HEK293 (cell line): ENCODE measurements at regions not wholly inside any gene's neighbourhood (a gene's known extent, or its start where the extent isn't known, plus 50 kb on each side); places are given as distances from the start of the nearest gene placed in this dataset.

Source experiments
- CTCF ChIA-PET: fragments of 350-600 bp; formaldehyde crosslinking; extraction: SDS; loops from one replicate; lab custom pipeline; 2021; ENCODE audit warnings: antibody characterized with exemption; lab: Yijun Ruan, JAX
- POLR2A ChIA-PET: fragments of 300-600 bp; formaldehyde crosslinking; extraction: SDS; loops from one replicate; lab custom pipeline; 2020; ENCODE audit warnings: antibody characterized with exemption, inconsistent platforms; lab: Yijun Ruan, JAX
- H3K27ac ChIP-seq: fragments of 200-500 bp; sonication (Bioruptor generic); 2 replicates; pipeline ENCODE4 v1.5.1; 2014; ENCODE audit warnings: low read depth, low read length, control low read depth, inconsistent platforms; ENCODE audit errors: extremely low read depth
- H3K36me3 ChIP-seq, 2 experiments: fragments of 200-500 bp in 1 of 2; sonication (Bioruptor generic) in 1 of 2; 1 replicate in 1 of 2; 2 replicates in 1 of 2; pipeline ENCODE4 v1.5.1; 2014 to 2017; ENCODE audit warnings: inconsistent platforms in 2 of 2, low read length in 2 of 2; ENCODE audit not compliant: control insufficient read depth in 2 of 2, insufficient read depth in 1 of 2
- H3K4me1 ChIP-seq: fragments of 200-500 bp; sonication (Bioruptor generic); 2 replicates; pipeline ENCODE4 v1.5.1; 2014; ENCODE audit warnings: mild to moderate bottlenecking, low read length, inconsistent platforms; ENCODE audit not compliant: control insufficient read depth, insufficient read depth
- H3K4me3 ChIP-seq: 2 replicates; pipeline ENCODE4 v1.5.1; 2011; ENCODE audit warnings: low read depth, mild to moderate bottlenecking, control low read depth, low read length, moderate library complexity
- H3K9me3 ChIP-seq: fragments of 200-500 bp; sonication (Bioruptor generic); 2 replicates; pipeline ENCODE4 v1.5.1; 2014; ENCODE audit warnings: low read depth, low read length, inconsistent platforms; ENCODE audit not compliant: control insufficient read depth, insufficient read depth
- GLI4 ChIP-seq: fragments of 450-650 bp; formaldehyde crosslinking; IDR thresholded peaks from 2 replicates; pipeline ENCODE4 v1.5.1; 2016; ENCODE audit warnings: missing biosample characterization, missing genetic modification characterization
- GLIS2 ChIP-seq: fragments of 450-650 bp; formaldehyde crosslinking; IDR thresholded peaks from 2 replicates; pipeline ENCODE4 v1.5.1; 2016; ENCODE audit warnings: missing biosample characterization, missing genetic modification characterization
- MEIS1 ChIP-seq: sonication (generic); formaldehyde crosslinking; IDR thresholded peaks from 2 replicates; pipeline ENCODE4 v1.8.1; 2022; ENCODE audit warnings: missing genetic modification reagents, mild to moderate bottlenecking, borderline replicate concordance
- OSR2 ChIP-seq: fragments of 450-650 bp; formaldehyde crosslinking; IDR thresholded peaks from 2 replicates; pipeline ENCODE4 v1.5.1; 2016; ENCODE audit warnings: missing biosample characterization, missing genetic modification characterization
- SP7 ChIP-seq: fragments of 450-650 bp; formaldehyde crosslinking; IDR thresholded peaks from 2 replicates; pipeline ENCODE4 v1.5.1; 2016; ENCODE audit warnings: missing biosample characterization, missing genetic modification characterization
- TCF7L2 ChIP-seq: IDR thresholded peaks from 2 replicates; pipeline ENCODE4 v1.6.1; 2011; ENCODE audit warnings: low read depth, mild to moderate bottlenecking, inconsistent platforms, low read length, moderate library complexity, borderline replicate concordance
- WT1 ChIP-seq: fragments of 450-650 bp; formaldehyde crosslinking; IDR thresholded peaks from 2 replicates; pipeline ENCODE4 v1.5.1; 2016; ENCODE audit warnings: missing biosample characterization, missing genetic modification characterization
- ZFP41 ChIP-seq: fragments of 450-650 bp; formaldehyde crosslinking; IDR thresholded peaks from 2 replicates; pipeline ENCODE4 v1.5.1; 2016; ENCODE audit warnings: missing biosample characterization, missing genetic modification characterization, borderline replicate concordance
- ZNF221 ChIP-seq: fragments of 450-650 bp; formaldehyde crosslinking; IDR thresholded peaks from 2 replicates; pipeline ENCODE4 v1.5.1; 2017; ENCODE audit warnings: missing biosample characterization, missing genetic modification characterization, borderline replicate concordance
- ZNF23 ChIP-seq: fragments of 450-650 bp; formaldehyde crosslinking; IDR thresholded peaks from 2 replicates; pipeline ENCODE4 v1.5.1; 2016; ENCODE audit warnings: missing biosample characterization, missing genetic modification characterization, borderline replicate concordance
- ZNF26 ChIP-seq: fragments of 450-650 bp; formaldehyde crosslinking; IDR thresholded peaks from 2 replicates; pipeline ENCODE4 v1.5.1; 2016; ENCODE audit warnings: missing biosample characterization, missing genetic modification characterization
- ZNF280C ChIP-seq: fragments of 450-650 bp; formaldehyde crosslinking; IDR thresholded peaks from 2 replicates; pipeline ENCODE4 v1.5.1; 2016; ENCODE audit warnings: missing biosample characterization, missing genetic modification characterization
- ZNF521 ChIP-seq: fragments of 450-650 bp; formaldehyde crosslinking; IDR thresholded peaks from 2 replicates; pipeline ENCODE4 v1.5.1; 2017; ENCODE audit warnings: missing biosample characterization, mild to moderate bottlenecking, missing genetic modification characterization
- ZNF529 ChIP-seq: fragments of 450-650 bp; formaldehyde crosslinking; IDR thresholded peaks from 2 replicates; pipeline ENCODE4 v1.5.1; 2017; ENCODE audit warnings: missing genetic modification characterization, missing biosample characterization; ENCODE audit not compliant: insufficient replicate concordance
- ZNF585B ChIP-seq: fragments of 450-650 bp; formaldehyde crosslinking; IDR thresholded peaks from 2 replicates; pipeline ENCODE4 v1.5.1; 2016; ENCODE audit warnings: missing biosample characterization, missing genetic modification characterization
- ZNF692 ChIP-seq: fragments of 450-650 bp; formaldehyde crosslinking; IDR thresholded peaks from 2 replicates; pipeline ENCODE4 v1.5.1; 2016; ENCODE audit warnings: missing biosample characterization, missing genetic modification characterization
- ZNF76 ChIP-seq: fragments of 450-650 bp; formaldehyde crosslinking; IDR thresholded peaks from 2 replicates; pipeline ENCODE4; 2016; ENCODE audit warnings: low read depth, missing biosample characterization, missing genetic modification characterization, borderline replicate concordance
- ZNF776 ChIP-seq: fragments of 450-650 bp; formaldehyde crosslinking; IDR thresholded peaks from 2 replicates; pipeline ENCODE4 v1.5.0; 2017; ENCODE audit warnings: missing biosample characterization, missing genetic modification characterization, borderline replicate concordance
- ZNF792 ChIP-seq: fragments of 450-650 bp; formaldehyde crosslinking; IDR thresholded peaks from 2 replicates; pipeline ENCODE4 v1.5.1; 2016; ENCODE audit warnings: missing biosample characterization, missing genetic modification characterization
- ZSCAN18 ChIP-seq: fragments of 450-650 bp; formaldehyde crosslinking; IDR thresholded peaks from 2 replicates; pipeline ENCODE4 v1.5.1; 2016; ENCODE audit warnings: missing biosample characterization, missing genetic modification characterization

GRCh38 chr1:188669728-188670382, 1807.8 kb downstream of the BRINP3 start:
- CTCF ChIA-PET, result interaction anchor here (0.7 kb wide), 1 partner anchor 1193 kb away, joined by 3 read pairs; no protein-coding TSS in a partner anchor
- TF ChIP-seq ZNF776 (tag by site-specific recombination) (no peak), WT1 (tag by site-specific recombination) (no peak), ZNF280C (tag by site-specific recombination) (no peak), ZNF221 (tag by site-specific recombination) (no peak), ZFP41 (tag by site-specific recombination) (no peak), ZNF23 (tag by site-specific recombination) (no peak), ZNF692 (tag by site-specific recombination) (no peak), TCF7L2 (no peak), MEIS1 (CRISPR knock-in tag) (no peak), ZNF792 (no peak), ZNF26 (no peak), GLIS2 (tag by site-specific recombination) (no peak), GLI4 (tag by site-specific recombination) (no peak), ZSCAN18 (no peak), SP7 (tag by site-specific recombination) (no peak), ZNF529 (tag by site-specific recombination) (no peak), ZNF585B (tag by site-specific recombination) (no peak), OSR2 (no peak), ZNF76 (tag by site-specific recombination) (no peak), ZNF521 (tag by site-specific recombination) (no peak)
- POLR2A ChIA-PET, result no interaction called here
- H3K27ac ChIP-seq, result no peak overlapping the region
- H3K36me3 ChIP-seq, result no peaks in the 10 kb centered on the region
- H3K9me3 ChIP-seq, result no peaks in the 10 kb centered on the region
- H3K4me3 ChIP-seq, result no peak overlapping the region
- no peaks in the 10 kb centered on the region for H3K4me1 ChIP-seq
